MM.1S (cell line): ENCODE measurements at regions not wholly inside any gene's neighbourhood (a gene's known extent, or its start where the extent isn't known, plus 50 kb on each side); places are given as distances from the start of the nearest gene placed in this dataset.

Experiments used
- DNase-seq: peaks from one replicate; pipeline ENCODE4 v3.0.0-alpha.2; 2015
- H2AFZ ChIP-seq: fragments of 300-600 bp; sonication (generic); 2 replicates; pipeline ENCODE4 v1.6.0; 2016; ENCODE audit warnings: antibody characterized with exemption, low read length
- H3F3A ChIP-seq: fragments of 300-600 bp; sonication (generic); 2 replicates; pipeline ENCODE4 v1.6.1; 2016; ENCODE audit warnings: mild to moderate bottlenecking, antibody characterized with exemption, low read length, moderate library complexity, mixed read lengths; ENCODE audit not compliant: insufficient read depth
- H3K27ac ChIP-seq: fragments of 300-600 bp; sonication (generic); 2 replicates; pipeline ENCODE4 v1.5.1; 2016; ENCODE audit warnings: mild to moderate bottlenecking, low read length
- H3K27me3 ChIP-seq: fragments of 300-600 bp; sonication (generic); replicated peaks from 2 replicates; pipeline ENCODE4 v1.6.0; 2016; ENCODE audit warnings: low read length; ENCODE audit not compliant: insufficient read depth
- H3K36me3 ChIP-seq: fragments of 300-600 bp; sonication (generic); replicated peaks from 2 replicates; pipeline ENCODE4 v1.6.1; 2016; ENCODE audit warnings: mild to moderate bottlenecking, low read length, mixed read lengths; ENCODE audit not compliant: insufficient read depth
- H3K4me1 ChIP-seq: fragments of 300-600 bp; sonication (generic); 2 replicates; pipeline ENCODE4 v1.6.1; 2016; ENCODE audit warnings: low read length, mixed read lengths
- H3K4me2 ChIP-seq: fragments of 300-600 bp; sonication (generic); 2 replicates; pipeline ENCODE4 v1.6.0; 2016; ENCODE audit warnings: low read depth, low read length
- H3K4me3 ChIP-seq: fragments of 300-600 bp; sonication (generic); 2 replicates; pipeline ENCODE4 v1.5.1; 2016; ENCODE audit warnings: low read length, mixed read lengths
- H3K79me2 ChIP-seq: fragments of 300-600 bp; sonication (generic); 2 replicates; pipeline ENCODE4 v1.6.1; 2016; ENCODE audit warnings: mixed run types, low read length, mixed read lengths
- H3K9ac ChIP-seq: fragments of 300-600 bp; sonication (generic); 2 replicates; pipeline ENCODE4 v1.6.1; 2016; ENCODE audit warnings: low read length, mixed read lengths
- H3K9me2 ChIP-seq: fragments of 300-600 bp; sonication (generic); replicated peaks from 2 replicates; pipeline ENCODE4 v1.6.1; 2016; ENCODE audit warnings: mild to moderate bottlenecking, low read length, mixed read lengths; ENCODE audit not compliant: insufficient read depth
- H3K9me3 ChIP-seq: fragments of 300-600 bp; sonication (generic); replicated peaks from 2 replicates; pipeline ENCODE4 v1.6.1; 2016; ENCODE audit warnings: mild to moderate bottlenecking, low read length, mixed read lengths; ENCODE audit not compliant: insufficient read depth
- H4K20me1 ChIP-seq: fragments of 300-600 bp; sonication (generic); 2 replicates; pipeline ENCODE4 v1.6.1; 2016; ENCODE audit warnings: mild to moderate bottlenecking, low read length, moderate library complexity, mixed read lengths; ENCODE audit not compliant: insufficient read depth
- EZH2 ChIP-seq: fragments of 300-600 bp; sonication (generic); optimal IDR thresholded peaks from 2 replicates; pipeline ENCODE3; 2017; ENCODE audit warnings: low read depth, mild to moderate bottlenecking, antibody characterized with exemption, low read length, mixed read lengths
- EZH2phosphoT487 ChIP-seq: fragments of 300-600 bp; sonication (generic); IDR thresholded peaks from 2 replicates; pipeline ENCODE4 v1.6.1; 2018; ENCODE audit warnings: antibody characterized with exemption, low read length
- TF ChIP-seq, protein P1 (sequence below): fragments of 300-600 bp; sonication (generic); IDR thresholded peaks from 2 replicates; pipeline ENCODE4 v1.5.1; 2016; ENCODE audit warnings: antibody characterized with exemption, low read length, mixed read lengths

GRCh38 chr7:52777051-52777822, 258.2 kb upstream of the POM121L12 start:
- Histone ChIP-seq H3K9me3 (no peaks in the 10 kb centered on the region), H3K9ac (no peak overlapping the region), H3K4me3 (no peak overlapping the region), H3K27ac (no peak overlapping the region), H3K79me2 (no peaks in the 10 kb centered on the region), H2AFZ (no peak overlapping the region), H3K27me3 (no peaks in the 10 kb centered on the region), H4K20me1 (no peaks in the 10 kb centered on the region), H3K36me3 (no peaks in the 10 kb centered on the region), H3F3A (no peaks in the 10 kb centered on the region), H3K4me1 (no peaks in the 10 kb centered on the region; the same call in 1 of the 2 replicates), H3K4me2 (no peak overlapping the region), H3K9me2 (no peaks in the 10 kb centered on the region)
- TF ChIP-seq EZH2 (no peak), EZH2phosphoT487 (no peak)
- TF ChIP-seq, protein P1, sequence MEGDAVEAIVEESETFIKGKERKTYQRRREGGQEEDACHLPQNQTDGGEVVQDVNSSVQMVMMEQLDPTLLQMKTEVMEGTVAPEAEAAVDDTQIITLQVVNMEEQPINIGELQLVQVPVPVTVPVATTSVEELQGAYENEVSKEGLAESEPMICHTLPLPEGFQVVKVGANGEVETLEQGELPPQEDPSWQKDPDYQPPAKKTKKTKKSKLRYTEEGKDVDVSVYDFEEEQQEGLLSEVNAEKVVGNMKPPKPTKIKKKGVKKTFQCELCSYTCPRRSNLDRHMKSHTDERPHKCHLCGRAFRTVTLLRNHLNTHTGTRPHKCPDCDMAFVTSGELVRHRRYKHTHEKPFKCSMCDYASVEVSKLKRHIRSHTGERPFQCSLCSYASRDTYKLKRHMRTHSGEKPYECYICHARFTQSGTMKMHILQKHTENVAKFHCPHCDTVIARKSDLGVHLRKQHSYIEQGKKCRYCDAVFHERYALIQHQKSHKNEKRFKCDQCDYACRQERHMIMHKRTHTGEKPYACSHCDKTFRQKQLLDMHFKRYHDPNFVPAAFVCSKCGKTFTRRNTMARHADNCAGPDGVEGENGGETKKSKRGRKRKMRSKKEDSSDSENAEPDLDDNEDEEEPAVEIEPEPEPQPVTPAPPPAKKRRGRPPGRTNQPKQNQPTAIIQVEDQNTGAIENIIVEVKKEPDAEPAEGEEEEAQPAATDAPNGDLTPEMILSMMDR, result no peak
- DNase-seq, result no peak

DNA sequence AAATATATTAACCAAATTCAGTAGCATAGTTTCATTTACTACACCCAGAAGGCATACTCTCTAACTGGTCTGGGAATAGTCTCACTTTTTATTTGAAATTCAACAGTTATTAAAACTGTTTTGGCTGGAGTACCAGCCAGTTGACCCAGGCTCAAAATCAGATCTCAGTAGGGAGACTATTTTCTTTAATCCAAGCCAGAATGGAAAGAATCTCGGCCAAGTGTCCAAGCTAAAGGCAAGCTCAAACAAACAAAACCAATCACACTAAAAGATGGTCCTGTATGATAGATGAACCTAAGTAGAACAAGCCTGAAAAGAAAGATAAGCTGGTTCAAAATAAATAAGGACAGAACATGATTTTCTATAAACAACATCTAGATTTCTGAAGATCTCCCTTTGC, 259.6 kb upstream of the POM121L12 start:
- Histone ChIP-seq H3K79me2 (no peaks in the 10 kb centered on the region), H3K27ac (no peak overlapping the region), H3K9me2 (no peaks in the 10 kb centered on the region), H3K4me2 (no peak overlapping the region), H3K27me3 (no peaks in the 10 kb centered on the region), H3K9me3 (no peaks in the 10 kb centered on the region), H2AFZ (no peak overlapping the region), H4K20me1 (no peaks in the 10 kb centered on the region), H3K36me3 (no peaks in the 10 kb centered on the region), H3K4me3 (no peak overlapping the region), H3F3A (no peaks in the 10 kb centered on the region), H3K4me1 (no peaks in the 10 kb centered on the region; the same call in 1 of the 2 replicates), H3K9ac (no peak overlapping the region)
- no peak for DNase-seq
- no peak for TF ChIP-seq EZH2phosphoT487
- no peak for TF ChIP-seq EZH2
- TF ChIP-seq, protein P1, result no peak

- no peaks in the 10 kb centered on the region for H3K79me2 ChIP-seq
- H2AFZ ChIP-seq, result no peak overlapping the region
- H3K9me2 ChIP-seq, result no peaks in the 10 kb centered on the region
- H3K9ac ChIP-seq, result no peak overlapping the region
- no peaks in the 10 kb centered on the region for H3K4me1 ChIP-seq
- no peaks in the 10 kb centered on the region for H4K20me1 ChIP-seq
- no peaks in the 10 kb centered on the region for H3K36me3 ChIP-seq
- no peaks in the 10 kb centered on the region for H3F3A ChIP-seq
- H3K4me2 ChIP-seq, result no peak overlapping the region
- no peak for TF ChIP-seq EZH2phosphoT487
- TF ChIP-seq EZH2, result no peak
- TF ChIP-seq, protein P1, result no peak
- no peak overlapping the region for H3K27ac ChIP-seq
- no peaks in the 10 kb centered on the region for H3K27me3 ChIP-seq
- no peaks in the 10 kb centered on the region for H3K9me3 ChIP-seq
- no peak overlapping the region for H3K4me3 ChIP-seq
- DNase-seq, result no peak
Measured at GRCh38 chr7:52771177-52771576, 264.3 kb upstream of the POM121L12 start.
